Tibial artery (tissue), 4 donors: ENCODE measurements at regions not wholly inside any gene's neighbourhood (a gene's known extent, or its start where the extent isn't known, plus 50 kb on each side); places are given as distances from the start of the nearest gene placed in this dataset.
"Not testable (repeated sequence)": the region's sequence is repeated elsewhere in the genome, so short reads cannot be mapped to it uniquely, and the experiment has no call there.

ENCODE experiments used
- DNase-seq, 2 donors: peaks; one replicate each; pipeline ENCODE4 v3.0.0-alpha.2; 2019
- H3K27ac ChIP-seq, 2 donors: fragments of 200-600 bp; sonication (generic) in 1 of 2; 1 replicate in 1 of 2; 2 replicates in 1 of 2; pipeline ENCODE4 v1.5.1; 2018 to 2019; ENCODE audit warnings: mild to moderate bottlenecking in 1 of 2
- H3K27me3 ChIP-seq, 2 donors: fragments of 200-600 bp; sonication (generic) in 1 of 2; one replicate each; pipeline versions ENCODE4 v1.5.1 to v1.6.0; 2016 to 2019
- H3K36me3 ChIP-seq, 3 donors: fragments of 200-600 bp; sonication (generic) in 2 of 3; one replicate each; pipeline ENCODE4 v1.5.1; 2016 to 2019; ENCODE audit warnings: mild to moderate bottlenecking in 2 of 3
- H3K4me1 ChIP-seq, 4 donors: fragments of 200-600 bp; sonication (generic) in 2 of 4; 1 replicate in 3 of 4; 2 replicates in 1 of 4; pipeline ENCODE4 v1.5.1; 2016 to 2019
- H3K4me3 ChIP-seq, 2 donors: fragments of 200-600 bp; sonication (generic) in 1 of 2; 1 replicate in 1 of 2; 2 replicates in 1 of 2; pipeline ENCODE4 v1.5.1; 2018 to 2019; ENCODE audit warnings: mild to moderate bottlenecking in 2 of 2
- H3K9me3 ChIP-seq, 3 donors: fragments of 200-600 bp; sonication (generic) in 1 of 3; one replicate each; pipeline ENCODE4 v1.5.1; 2016 to 2019
- intact Hi-C: fragments of 100-400 bp; cut with DNase I; formaldehyde crosslinking; loops from one replicate; pipeline ENCODE4 v1.15.0; 2023; ENCODE audit warnings: low total_unique reads
- TF ChIP-seq, protein P1 (sequence below), 2 experiments: fragments of 200-600 bp in 1 of 2; fragments of 450-650 bp in 1 of 2; IDR thresholded peaks; one replicate each; pipeline ENCODE4 v1.5.1; 2017 to 2019; ENCODE audit warnings: antibody characterized with exemption in 2 of 2, mild to moderate bottlenecking in 1 of 2, moderate library complexity in 1 of 2

DNA sequence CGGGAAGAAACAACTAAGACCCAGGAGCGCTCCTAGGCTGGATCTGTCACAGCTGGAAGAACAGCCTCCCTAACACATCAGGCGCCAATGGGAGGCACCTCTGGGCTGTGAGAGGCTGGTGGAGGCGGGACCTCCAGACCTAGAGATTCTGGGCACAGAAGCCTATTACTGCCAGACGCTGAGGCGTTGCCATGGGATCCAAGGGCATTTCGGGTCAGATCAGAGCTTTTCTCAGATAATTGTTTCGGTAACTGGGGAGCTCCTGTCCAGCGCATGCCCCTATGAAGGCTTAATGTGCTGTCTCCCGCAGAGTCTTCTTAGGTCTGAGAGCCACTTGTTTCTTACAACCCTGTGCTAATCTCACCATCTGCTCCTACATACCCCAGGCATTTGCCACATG lies 339.2 kb downstream of the ZNF716 start:
- DNase-seq = no peak
- Histone ChIP-seq H3K9me3 (peaks cover 0 to 9% (median 0%) of the 10 kb centered on the region in 3 donors), H3K36me3 (no peaks in the 10 kb centered on the region), H3K27me3 (no peaks in the 10 kb centered on the region), H3K4me1 (no peaks in the 10 kb centered on the region), H3K27ac (no peak overlapping the region), H3K4me3 (no peak overlapping the region)
- TF ChIP-seq, protein P1, sequence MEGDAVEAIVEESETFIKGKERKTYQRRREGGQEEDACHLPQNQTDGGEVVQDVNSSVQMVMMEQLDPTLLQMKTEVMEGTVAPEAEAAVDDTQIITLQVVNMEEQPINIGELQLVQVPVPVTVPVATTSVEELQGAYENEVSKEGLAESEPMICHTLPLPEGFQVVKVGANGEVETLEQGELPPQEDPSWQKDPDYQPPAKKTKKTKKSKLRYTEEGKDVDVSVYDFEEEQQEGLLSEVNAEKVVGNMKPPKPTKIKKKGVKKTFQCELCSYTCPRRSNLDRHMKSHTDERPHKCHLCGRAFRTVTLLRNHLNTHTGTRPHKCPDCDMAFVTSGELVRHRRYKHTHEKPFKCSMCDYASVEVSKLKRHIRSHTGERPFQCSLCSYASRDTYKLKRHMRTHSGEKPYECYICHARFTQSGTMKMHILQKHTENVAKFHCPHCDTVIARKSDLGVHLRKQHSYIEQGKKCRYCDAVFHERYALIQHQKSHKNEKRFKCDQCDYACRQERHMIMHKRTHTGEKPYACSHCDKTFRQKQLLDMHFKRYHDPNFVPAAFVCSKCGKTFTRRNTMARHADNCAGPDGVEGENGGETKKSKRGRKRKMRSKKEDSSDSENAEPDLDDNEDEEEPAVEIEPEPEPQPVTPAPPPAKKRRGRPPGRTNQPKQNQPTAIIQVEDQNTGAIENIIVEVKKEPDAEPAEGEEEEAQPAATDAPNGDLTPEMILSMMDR (IDR thresholded peaks at IDR 0.05) = no peak
- intact Hi-C loops = no loop called here

DNA sequence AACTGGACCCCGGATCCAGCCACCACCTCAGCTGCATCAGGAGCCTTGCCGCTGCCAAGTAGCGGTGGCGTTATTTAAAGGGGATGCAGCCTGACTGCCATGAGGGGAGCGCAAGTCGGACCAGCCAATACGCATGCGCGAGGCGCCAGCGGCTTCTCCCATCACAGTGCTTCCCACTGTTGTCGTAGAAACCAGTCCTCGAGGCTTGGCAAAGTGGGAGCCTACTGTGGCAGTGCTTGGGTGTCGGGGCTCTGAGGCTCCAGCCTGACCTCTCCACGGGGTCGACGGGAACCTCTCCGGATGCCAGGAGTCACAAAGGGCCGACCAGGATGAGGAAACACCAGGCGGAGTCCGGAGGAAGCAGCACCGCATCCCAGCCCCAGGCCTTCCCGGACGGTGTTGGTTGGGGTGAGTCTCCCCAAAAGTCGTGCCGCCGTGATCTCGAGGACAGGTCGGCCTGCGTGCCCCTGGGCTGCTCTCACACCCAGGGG lies 369.6 kb downstream of the ZNF716 start:
- intact Hi-C loops = no loop called here
- TF ChIP-seq, protein P1 (IDR thresholded peaks at IDR 0.05) = no peak
- Histone ChIP-seq H3K9me3 (peaks cover 0 to 9% (median 0%) of the 10 kb centered on the region in 3 donors), H3K4me1 (no peaks in the 10 kb centered on the region), H3K27ac (no peak overlapping the region), H3K4me3 (no peak overlapping the region), H3K36me3 (no peaks in the 10 kb centered on the region), H3K27me3 (no peaks in the 10 kb centered on the region)
- no peak for DNase-seq

DNA sequence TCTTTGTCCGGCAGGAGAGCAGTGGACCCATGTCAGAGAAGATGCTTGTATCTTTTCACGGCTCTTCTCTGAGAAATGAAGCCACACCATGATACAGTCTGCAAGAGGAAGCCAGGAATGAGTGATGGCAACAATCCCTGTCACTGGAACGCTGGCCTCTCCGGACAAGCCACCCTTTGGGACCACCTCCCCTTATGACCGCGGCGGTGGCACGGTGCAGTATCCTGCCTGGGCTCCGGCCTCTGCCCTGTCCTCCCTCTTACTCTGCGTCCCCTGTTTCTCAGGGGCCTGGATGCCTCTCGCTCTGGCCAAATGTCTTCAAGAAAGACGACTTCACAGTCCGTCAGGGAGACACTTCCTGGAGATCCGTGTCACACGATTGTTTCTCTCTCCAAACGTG lies 370.5 kb downstream of the ZNF716 start:
- Histone ChIP-seq H3K27ac (no peak overlapping the region), H3K27me3 (no peaks in the 10 kb centered on the region), H3K4me3 (no peak overlapping the region), H3K36me3 (no peaks in the 10 kb centered on the region), H3K9me3 (peaks cover 0 to 9% (median 0%) of the 10 kb centered on the region in 3 donors), H3K4me1 (no peaks in the 10 kb centered on the region)
- intact Hi-C loops = no loop called here
- DNase-seq = no peak
- TF ChIP-seq, protein P1 (IDR thresholded peaks at IDR 0.05) = no peak

DNA sequence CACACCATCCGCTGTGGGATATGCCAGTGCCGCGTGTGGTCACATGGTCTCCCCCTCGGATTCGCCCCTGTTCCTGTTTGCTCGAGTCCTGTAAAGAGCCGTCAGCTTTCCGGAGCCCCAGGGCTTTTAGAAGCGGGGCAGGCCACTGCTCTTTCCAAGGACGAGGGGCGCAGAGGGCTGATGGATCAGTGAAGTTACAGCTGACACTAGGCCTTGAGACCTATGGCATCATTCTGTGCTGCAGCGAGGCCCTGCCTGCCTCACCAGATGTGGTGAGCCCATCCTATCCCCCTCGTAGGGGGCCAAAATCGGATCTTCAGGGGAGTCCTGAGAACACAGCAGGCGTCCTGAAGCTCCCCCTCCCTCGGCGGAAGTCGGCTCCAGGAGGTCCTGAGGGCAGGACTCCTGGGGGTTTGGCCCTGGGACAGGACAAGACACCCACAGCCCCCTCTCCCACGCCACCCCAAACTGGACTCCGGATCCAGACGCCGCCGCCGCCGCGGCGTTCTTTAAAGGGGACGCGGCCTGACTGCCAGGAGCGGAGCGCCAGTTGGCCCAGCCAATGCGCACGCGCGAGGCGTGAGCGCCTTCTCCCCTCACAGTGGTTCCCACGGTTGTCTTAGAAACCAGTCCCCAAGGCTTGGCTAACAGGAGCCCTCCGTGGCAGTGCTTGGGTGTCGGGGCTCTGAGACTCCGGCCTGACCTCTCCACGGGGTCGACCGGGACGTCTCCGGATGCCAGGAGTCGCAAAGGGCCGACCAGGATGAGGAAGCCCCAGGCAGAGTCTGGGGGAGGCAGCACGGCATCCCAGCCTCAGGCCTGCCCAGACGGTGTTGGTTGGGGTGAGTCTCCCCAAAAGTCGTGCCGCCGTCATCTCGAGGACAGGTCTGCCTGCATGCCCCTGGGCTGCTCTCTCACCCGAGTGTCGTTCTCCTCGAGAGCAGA lies 371.7 kb downstream of the ZNF716 start:
- TF ChIP-seq, protein P1 (IDR thresholded peaks at IDR 0.05) = no peak
- no peak overlapping the region for H3K27ac ChIP-seq
- peaks cover 0 to 9% (median 0%) of the 10 kb centered on the region in 3 donors for H3K9me3 ChIP-seq
- intact Hi-C loops = no loop called here
- no peak for DNase-seq
- H3K27me3 ChIP-seq = no peaks in the 10 kb centered on the region
- no peak overlapping the region for H3K4me3 ChIP-seq
- no peaks in the 10 kb centered on the region for H3K36me3 ChIP-seq
- H3K4me1 ChIP-seq = no peaks in the 10 kb centered on the region

DNA sequence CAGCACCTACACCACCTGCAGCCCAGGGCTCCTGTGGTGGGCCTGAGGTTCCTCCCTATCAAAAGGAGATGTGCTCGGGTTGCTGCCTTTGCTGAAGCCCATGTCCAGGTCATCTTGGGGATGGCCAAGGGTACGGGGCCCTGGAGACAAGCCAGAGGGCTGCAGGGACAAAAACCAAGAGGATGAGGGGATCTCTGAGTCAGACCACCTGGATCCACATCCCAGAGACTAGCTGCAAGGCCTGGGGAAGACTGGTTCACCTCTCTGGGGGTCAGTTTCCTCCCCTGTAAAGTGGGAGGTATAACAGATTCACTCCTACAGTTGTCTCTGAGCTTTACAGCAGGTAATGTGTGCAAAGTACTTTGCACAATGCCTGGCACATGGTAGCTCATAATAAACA lies 376.6 kb downstream of the ZNF716 start:
- H3K36me3 ChIP-seq, H3K27me3 ChIP-seq, DNase-seq, H3K4me1 ChIP-seq, H3K4me3 ChIP-seq, intact Hi-C loops, H3K27ac ChIP-seq, H3K9me3 ChIP-seq: not testable (repeated sequence)

DNA sequence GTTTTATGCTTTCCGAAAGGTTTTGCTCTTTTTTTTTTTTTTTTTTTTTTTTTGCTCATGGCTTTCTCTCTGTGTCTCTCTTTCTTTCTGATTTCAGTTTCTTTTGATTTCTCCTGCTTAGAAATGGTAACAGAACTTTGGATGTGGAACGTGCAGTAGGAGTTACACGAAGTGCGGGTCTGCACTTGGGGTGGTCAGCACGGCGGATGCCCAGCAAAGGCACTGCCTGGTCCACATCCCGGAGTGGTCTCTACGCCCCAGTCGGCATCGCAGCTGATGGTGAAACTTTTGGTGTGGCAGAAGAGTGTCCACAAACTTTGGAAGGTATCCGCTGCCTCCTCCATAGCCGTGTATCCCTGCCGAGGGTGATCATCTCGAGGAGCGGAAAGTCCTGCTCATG lies 385.2 kb downstream of the ZNF716 start:
- H3K27me3 ChIP-seq, intact Hi-C loops, H3K9me3 ChIP-seq, H3K27ac ChIP-seq, DNase-seq, H3K4me1 ChIP-seq, H3K36me3 ChIP-seq, H3K4me3 ChIP-seq: not testable (repeated sequence)

DNA sequence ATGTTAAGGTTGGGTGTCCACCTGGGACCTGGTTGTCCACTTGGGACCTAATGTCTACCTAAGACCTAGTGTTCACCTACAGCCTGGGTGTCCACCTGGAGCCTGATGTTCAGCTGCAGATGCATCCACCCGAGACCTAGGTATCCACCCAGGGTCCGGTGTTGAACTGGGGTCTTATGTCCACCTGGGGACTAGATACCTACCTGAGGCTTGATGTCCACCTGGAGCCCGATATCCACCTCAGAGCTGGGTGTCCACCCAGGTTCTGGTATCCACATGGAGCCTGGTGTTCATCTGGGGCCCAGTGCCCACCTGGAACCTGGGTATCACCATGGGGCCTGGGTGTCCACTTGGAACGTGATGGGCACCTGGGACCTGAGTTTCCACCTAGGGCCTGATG lies 389.2 kb downstream of the ZNF716 start:
- H3K27me3 ChIP-seq, intact Hi-C loops, H3K4me3 ChIP-seq, H3K4me1 ChIP-seq, H3K27ac ChIP-seq, H3K9me3 ChIP-seq, H3K36me3 ChIP-seq: not testable (repeated sequence)
- peak in 1 of 2 donors; percentile 56 for DNase-seq
